HS-27A (cell line): ENCODE measurements at regions not wholly inside any gene's neighbourhood (a gene's known extent, or its start where the extent isn't known, plus 50 kb on each side); places are given as distances from the start of the nearest gene placed in this dataset.

Source experiments
- DNase-seq: peaks from one replicate; pipeline ENCODE4 v3.0.0-alpha.2; 2012; ENCODE audit warnings: low read depth, missing footprints

DNA sequence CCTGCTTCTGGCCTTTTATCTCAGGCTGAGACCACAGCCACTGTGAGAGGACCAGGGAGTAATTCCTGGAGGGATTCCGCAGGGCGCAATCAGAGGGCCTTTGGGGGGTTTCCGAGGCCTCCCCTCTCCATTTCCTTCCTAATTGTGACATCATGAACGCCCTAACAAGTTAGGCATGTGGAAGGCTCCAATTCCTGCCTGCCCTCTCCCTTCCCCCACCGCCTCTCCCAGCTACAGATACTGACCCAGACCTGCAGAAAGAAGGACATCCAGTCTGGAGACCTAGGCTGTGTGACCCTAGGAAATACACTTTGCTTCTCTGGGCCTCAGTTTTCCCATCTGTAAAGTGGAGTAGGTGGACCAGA lies 637.9 kb downstream of the MED13L start:
- DNase-seq = no peak

DNA sequence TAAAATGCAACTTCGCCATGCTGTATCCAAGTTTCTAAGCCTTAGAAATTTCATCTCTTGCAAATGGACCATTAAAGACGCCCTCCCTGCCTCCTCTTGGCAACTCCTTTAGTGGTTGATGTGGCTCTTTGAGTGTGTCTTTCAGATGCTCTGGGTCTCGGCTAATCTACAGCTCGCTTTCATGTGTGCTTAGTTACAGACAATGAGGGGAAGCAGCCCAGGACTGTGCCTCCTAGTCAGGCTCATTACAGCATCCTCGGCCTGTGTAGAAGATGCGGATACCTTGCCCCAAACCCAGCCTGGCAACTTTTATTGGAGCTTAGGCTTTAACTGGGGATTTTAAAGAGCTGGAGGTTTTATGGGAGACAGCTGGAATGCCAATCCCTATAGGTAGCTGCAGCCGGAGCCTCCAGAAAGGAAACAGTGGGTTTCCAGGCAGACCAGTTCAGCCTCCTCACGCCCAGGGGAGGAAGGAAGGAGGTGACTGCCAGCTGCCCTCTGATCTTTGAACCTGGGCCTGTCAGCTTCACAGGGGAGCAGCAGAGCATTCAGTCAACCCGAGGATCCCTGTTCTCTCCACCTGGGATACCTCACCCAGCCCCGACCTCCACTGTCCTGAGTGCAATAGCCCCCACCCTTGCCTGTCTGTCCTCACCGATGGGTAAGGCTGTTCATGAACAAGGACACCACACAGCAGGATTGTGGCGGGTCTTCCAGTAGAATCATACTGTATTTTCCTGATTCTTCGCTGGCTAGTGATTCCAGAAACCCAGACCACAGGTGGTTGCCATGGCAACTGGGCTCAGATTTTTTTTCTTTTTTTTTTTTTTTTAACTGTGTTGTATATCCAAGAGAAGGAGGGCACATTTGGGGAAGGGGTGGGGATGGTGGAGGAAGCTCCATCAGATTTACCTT lies 638.5 kb downstream of the MED13L start:
- DNase-seq = no peak

DNA sequence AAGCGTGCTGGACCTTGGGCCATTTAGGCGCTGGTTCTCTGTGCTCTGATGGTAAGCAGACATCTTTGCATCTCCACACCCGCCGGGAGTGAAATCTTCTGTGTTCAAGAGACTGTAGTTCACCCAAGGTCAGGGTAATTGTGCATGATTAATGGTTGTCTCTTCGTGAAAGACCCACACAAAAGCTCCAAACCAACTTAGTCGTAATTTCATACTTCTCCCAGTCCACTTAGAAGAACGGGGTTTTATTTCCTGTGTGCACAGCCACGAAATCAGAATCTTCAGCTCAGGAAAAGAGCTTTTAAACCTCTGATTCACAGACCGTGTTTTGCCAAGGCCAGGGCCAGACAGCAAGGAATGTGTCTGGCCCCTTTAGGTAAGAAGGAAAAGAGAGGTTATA lies 640.9 kb downstream of the MED13L start:
- no peak for DNase-seq

DNA sequence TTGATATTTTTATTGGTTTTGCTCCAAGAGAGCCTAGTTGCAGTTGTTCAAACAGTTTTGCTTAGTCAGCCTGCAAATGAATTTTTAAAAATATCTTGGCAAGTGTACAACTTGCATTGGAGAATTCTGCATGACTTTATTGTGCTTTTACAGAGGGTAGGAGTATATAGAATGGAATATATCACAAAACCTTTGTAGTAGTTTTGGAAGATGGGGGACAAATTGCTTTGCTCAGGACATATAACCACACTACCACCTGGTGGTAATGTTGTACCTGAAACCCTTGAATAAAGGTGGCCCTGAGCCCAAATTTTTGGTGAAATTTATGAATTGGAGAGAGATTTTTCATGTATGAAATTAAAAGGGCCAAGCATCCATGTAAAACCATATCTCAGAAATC lies 645.2 kb downstream of the MED13L start:
- DNase-seq = no peak

DNA sequence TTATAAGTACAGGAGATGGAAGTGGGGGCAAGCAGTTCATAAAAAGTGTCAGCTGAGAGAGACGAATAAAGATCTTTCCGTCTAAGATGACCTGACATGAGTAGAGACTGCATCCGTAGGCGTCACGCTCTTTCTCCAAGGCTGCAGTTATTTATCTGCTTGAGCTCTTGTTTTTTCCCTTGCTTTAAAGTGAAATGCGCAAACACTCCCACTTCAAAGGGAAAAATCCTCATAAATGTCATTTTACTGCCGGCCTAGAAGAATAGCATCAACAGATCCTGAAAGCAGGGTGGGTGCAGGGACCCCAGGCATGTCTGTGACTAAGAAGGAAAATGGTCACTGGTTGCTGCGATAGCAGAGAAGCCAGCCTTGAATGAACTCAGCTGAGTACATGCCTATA lies 647.4 kb downstream of the MED13L start:
- DNase-seq = no peak

DNA sequence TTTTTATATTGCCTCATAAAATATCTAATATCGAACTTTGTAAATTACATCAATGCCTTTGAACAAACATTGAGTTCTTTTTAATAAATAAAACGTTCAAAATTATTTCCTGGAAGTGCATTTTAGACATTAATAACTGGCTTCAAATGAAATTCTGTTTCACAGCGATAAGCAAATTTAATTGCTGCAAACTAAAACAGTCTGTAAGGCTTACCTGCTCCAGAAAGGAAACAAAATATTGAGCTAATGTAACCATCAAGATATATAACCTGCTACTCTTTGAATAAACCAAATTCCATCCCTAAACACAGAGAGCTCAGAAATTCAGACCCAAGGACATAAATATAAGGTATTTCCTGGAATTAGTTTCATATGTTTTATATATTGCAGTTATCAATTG lies 651.3 kb downstream of the MED13L start:
- no peak for DNase-seq

DNA sequence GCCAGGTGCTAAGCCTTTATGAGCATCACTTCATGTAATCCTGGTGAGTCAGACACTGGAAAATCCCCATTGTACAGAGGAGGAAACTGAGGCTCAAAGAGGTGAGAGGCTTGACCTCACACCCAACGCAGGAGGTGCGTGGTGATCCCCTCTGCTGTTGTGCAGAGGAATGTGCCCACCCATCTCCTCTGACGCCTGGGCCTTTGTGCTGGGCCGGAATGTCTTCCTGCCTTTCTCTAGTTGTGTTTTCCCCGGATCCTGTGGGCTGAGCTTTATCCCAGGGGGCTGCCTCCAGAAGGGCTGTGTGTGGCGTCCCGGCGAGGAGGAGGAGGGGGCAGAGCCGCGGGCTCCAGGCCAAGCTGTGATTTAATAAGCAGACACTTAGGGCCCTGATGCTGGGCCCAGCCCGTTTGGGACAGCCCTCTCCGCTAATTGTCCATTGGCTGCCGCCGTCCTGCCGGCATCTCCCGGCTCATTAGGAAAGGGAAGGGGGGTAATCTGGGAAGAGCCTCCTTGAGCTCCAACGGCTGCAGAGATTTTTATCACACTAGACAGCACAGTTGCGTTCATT lies 653.6 kb downstream of the MED13L start:
- DNase-seq = no peak

DNA sequence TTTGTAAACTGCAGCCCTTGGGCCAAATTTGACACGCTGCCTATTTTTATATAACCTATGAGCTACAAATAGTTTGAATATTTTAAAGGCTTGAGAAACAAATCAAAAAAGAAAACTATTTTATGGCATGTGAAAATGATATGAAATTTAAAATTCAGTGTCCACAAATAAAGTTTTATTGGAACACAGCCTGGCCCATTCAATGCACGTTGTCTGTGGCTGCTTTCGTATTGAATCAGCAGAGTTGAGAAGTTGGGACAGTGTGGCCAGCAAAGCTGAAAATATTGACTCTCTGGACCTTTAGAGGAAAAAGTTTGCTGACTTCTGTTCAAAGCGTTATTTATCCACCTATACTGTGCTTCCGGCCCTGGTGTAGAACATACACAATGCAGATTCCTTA lies 654.2 kb downstream of the MED13L start:
- no peak for DNase-seq

DNA sequence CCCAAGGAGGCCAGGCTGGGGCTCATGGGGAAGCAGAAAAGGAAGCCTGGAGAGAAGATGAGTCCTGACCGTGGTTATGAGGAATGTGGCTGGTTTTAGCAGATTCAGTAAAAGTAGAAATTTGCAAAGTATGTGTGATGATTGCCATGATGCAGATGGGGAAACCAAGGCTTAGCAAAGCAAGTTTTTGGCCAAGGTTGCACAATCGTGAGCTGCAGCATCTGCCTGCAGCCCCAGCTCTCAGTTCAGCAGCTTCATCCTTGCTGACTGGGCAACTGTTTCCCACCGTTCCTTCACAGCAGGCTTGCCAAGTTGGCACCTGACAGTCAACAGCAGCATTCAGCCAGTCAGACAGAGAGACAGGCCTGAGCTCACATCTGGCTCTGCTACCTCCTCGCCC lies 656.7 kb downstream of the MED13L start:
- DNase-seq = no peak

DNA sequence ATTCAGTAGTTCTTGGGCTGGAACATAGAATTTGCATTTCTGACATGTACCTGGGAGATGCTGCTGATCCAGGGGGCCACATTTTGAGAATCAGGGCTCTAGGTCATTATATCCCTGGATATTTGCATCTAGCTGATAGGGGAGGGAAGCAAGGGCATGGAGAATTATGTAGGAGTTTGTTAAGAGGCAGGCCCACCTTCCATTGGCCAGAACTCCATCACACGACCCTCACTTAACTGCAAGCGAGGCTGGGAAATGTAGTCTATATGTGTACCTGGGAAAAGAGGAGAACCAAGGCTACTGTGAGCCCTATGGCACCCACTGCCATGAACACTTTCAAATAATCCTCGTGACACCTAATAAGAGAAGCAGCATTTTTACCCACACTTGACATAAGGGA lies 657.6 kb downstream of the MED13L start:
- DNase-seq = no peak

DNA sequence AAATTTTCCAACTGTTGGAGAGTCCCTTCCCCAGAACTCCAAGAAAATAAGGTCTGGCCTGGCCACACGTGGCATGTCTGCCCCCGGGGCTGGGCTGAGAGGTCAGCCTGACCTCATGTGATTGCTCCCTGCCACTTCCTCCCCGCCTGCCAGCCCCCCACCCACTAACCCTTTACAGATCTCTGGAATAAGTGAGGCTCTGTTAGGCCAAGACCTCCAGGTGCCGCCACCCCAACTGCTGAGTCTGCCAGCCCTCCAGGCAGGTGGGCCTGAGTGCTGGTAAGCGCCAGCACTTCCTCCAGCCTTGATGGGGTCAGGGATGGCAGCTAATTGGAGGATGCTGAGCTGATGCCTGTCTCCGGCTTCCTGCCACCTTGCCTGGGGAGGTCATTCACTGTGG lies 658.4 kb downstream of the MED13L start:
- no peak for DNase-seq

DNA sequence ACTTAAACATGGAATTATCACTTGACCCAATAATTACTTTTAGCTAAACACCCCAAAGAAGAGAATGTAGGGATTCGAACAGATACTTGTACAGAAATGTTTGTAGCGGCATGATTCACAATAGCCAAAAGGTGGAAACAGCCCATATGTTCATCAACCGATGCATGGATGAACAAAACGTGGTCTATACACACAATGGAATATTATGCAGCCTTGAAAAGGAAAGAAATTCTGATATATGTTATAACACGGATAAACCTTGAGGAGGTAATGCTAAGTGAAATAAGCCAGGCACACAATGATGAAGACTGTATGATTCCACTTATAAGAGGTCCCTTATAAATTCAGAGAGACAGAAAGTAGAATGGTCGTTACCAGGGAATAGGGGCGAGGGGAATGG lies 659.4 kb downstream of the MED13L start:
- no peak for DNase-seq

DNA sequence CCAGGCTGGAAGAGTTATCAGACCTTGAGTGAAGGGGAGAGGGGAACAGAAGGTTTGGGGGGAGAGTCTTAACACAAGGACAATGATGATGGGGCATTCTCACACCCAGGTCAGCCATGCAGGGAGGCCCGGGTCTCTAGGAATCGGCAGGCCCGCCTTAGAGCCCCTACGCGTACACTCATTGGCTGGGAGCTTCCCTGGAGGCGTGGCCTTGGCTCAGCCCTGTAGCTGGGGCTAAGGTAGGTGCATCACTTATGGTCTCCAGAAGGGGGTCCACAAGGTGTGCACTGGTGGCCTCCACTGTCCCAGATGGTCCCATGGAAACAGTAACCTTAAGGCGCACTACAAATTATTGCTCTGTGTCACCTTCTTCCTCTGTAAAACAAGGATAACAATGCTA lies 660.1 kb downstream of the MED13L start:
- DNase-seq = no peak

DNA sequence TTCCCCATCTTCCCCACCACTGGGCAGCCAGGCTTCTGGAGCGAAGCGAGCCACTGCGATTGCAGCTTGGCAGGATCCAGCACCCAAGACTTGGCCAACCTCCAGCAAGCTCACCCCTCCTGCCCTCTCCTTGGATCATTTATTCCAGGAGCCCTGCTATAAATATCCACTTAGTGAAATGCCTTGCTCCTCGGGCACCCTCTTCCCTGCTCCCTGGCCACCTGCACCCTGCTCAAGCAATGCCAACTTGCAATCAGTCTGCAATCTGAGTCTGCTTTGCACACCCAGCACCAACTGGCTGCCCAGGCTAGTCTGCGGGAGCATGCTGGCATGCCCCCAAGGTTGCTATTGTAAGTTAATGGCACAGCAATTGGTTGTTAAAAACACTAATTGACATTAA lies 666.0 kb downstream of the MED13L start:
- no peak for DNase-seq

DNA sequence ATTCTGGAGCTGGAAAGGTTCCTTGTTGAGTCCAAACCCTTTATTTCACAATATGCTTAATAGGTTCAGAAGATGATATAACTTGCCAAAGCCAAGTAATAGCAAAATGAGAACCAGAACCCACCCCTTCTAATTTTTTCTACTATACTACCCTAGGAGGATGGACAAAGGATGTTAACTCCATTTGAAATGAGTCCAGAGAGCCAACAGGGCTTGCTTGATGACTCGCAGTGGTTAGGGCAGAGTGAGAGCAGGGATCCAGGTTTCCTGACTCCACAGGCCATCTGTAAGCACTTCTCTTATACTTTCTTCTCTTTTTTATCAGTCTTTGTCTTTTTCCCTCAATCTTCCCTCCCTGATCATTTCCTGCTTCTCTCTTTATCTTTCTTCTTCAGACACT lies 668.1 kb downstream of the MED13L start:
- DNase-seq = no peak

DNA sequence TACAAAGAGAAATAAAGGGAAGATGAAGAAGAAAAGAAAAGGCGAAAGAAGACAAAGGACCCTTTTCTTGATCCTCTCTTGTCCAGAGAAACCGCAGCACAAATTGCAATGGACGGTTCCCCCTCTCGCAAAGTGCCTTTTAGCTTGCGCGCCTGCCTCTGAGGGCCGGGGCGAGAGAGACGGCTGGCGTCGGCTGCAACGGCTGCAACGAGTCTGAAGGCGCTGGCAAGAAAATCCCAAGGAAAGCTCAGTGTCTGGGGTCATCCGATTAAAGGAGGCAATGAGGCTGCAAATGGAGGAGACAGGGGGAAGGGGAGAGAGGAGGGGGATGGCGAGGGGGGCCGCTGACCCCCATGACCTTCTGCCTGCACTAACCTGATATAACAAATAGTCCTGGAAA lies 671.5 kb downstream of the MED13L start:
- no peak for DNase-seq

DNA sequence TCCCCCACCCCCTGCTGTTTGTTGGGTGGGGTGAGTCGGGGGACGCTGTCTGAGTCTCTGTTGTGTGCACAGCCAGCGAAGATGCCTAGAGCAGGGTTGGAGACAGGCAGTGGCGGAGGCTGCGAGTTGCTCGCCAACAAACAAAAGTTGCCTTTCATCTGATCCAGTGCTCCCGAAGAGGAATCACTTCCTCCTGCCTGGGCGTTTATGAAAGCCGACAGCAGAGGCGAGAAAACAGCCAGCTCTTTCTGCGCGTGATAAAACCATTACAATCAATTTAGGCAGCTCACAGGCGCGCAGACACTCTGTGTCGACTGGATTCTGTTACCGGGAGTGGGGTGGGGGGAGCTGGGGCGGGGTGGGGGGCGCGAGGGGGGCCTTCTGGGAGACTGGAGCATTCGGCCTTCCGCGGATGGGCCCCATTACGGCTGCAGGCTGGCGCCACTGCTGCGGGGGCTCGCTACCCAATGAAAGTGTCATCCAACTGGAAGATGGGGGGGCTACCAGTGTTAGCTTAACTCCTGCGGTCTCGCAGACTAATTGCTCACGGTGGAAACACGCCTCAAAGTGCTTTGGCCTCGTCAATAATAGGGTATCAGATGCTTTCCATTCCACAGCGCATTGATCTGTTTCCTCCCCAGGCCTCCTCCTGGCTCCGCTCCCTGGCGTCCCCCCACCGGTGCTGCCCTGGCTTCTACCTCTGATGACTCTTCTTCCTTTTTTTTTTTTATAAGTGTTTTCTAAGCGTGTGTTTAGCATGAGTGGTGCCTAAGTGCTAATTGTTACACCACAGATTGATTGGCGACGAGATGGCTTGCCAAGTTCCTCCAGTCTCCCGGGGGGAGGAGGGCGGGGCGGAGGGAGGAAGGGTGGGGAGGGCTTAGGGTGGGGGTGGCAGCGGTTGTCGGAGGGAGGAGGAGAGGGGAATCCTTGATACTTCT lies 678.4 kb downstream of the MED13L start:
- no peak for DNase-seq

DNA sequence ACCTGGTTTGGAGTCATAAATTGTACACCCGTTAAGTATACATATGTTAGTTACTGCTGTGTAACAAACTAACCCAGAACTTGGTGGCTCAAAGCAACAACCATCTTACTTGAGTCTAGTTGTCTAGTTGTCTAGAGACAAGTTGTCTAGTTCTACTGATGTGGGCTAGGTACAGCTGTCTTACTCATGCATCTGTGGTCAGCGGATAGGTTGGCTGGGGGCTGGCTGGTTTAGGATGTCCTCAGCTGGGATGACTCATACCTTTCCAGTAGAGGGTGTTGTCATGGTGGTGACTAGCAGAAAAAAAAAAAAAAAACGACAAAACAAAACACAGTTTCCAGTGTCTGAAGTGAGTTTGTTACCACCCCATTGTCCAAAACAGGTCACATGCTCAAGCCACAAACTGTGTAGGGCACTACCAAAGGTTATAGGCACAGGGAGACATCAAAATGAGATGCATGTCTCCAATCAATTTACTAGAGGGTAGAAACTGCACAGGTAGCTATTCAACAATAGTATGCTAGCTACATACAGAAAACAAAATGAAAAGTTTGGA lies 680.3 kb downstream of the MED13L start:
- DNase-seq = no peak

DNA sequence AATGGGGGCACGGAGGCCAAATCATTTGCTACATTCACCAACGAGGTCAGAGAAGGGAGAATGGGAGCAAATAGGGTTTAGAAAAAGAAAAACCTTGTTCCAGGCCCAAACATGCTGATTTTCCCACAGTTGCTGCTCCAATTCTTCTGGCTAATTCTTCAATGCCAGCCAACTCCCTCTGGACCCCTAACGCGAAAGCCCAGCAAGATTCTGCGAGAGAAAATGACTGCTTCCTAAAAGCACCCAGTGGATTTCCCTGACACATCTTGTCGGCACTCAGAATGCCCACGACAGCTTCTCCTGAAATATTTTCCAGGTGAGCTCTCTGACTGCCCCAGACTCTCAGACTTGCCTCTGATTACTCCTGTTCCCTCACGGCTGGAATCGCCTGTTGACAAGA lies 689.4 kb downstream of the MED13L start:
- no peak for DNase-seq

DNA sequence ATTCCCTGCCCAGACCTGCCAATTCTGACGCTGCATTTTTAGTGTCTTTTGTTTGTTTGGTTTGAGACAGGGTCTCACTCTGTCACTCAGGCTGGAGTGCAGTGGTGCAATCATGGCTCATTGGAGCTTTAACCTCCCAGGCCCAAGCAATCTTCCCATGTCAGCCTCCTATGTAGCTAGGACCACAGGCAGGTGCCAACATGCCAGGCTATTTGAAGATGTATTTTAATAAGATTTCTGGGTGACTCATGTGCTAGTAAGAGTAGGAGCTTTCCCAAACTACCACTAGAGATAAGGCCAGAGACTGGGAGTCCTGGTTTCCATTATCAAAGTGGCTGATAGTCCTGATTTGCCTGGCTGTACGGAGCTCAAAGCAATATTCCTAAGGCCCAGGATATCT lies 693.3 kb downstream of the MED13L start:
- DNase-seq = no peak

DNA sequence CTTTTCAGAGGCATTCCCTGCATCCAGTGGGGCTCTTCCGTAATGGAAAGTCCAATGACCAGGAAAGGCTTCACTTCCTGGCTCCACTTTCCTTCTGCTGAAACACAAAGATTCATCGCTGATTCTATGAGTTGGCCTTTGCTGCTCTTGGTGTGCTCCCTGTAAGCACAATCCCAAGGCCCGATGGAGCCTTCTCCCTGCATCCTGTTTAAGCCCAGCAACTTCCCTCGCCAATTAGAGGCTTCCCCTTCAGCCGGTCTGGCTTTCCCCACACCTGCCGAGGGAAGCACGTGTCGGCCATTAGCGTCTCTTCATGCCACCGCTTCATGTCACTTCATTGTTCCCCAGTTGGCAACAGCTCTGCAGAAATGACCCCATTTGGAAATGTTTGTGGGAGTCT lies 693.9 kb downstream of the MED13L start:
- no peak for DNase-seq

DNA sequence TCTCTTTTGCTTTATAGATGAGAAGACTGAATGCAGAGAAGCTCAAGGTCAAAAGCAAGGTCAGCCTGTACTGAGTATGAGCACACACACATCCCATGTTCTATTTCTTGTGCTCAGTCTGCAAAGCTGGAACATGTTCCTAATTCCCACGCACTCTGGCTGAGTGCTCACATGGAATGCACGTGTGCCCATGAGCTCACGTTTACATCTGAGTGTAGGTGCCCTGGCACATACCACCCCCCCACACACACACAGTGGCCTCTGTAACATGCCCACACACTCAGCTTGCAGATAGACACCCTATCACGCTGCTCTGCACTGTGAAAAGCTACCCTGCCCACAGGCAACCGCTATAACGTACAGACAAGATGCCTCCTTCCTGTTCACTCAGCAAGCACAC lies 700.1 kb downstream of the MED13L start:
- DNase-seq = no peak

DNA sequence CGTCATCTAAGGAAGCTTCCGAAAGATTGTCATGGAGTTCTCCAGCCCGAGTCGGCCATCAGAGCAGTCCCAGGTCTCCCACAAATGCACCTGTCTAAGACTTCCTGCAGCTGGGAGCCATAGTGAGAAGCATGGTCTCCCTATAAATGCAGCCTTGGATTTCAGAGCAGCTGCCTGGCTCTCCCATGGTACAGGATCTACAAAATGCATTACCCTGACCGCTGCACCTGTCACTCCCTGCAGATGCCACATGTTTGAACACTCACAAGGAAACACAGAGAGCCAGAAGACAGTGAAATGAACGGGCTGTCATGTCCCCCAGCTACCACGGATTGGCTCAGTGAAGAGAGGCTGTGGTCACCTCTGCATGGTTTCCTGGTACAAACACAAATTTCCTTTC lies 702.7 kb downstream of the MED13L start:
- DNase-seq = no peak
